GM12891 (cell line): ENCODE measurements at regions not wholly inside any gene's neighbourhood (a gene's known extent, or its start where the extent isn't known, plus 50 kb on each side); places are given as distances from the start of the nearest gene placed in this dataset.

Source experiments
- POLR2A ChIP-seq: IDR thresholded peaks from 2 replicates; pipeline ENCODE4 v1.6.1; 2011; ENCODE audit warnings: low read depth, low read length, control low read depth
- POLR2AphosphoS5 ChIP-seq: IDR thresholded peaks from 2 replicates; pipeline ENCODE4 v1.6.1; 2011; ENCODE audit warnings: low read depth, low read length, control low read depth
- POU2F2 ChIP-seq: IDR thresholded peaks from 2 replicates; pipeline ENCODE4 v1.6.1; 2011; ENCODE audit warnings: low read depth, mild to moderate bottlenecking, control low read depth, low read length, moderate library complexity
- SPI1 ChIP-seq: IDR thresholded peaks from 2 replicates; pipeline ENCODE4 v1.6.1; 2011; ENCODE audit warnings: low read depth, low read length, control low read depth
- TAF1 ChIP-seq: IDR thresholded peaks from 2 replicates; pipeline ENCODE4 v1.6.1; 2011; ENCODE audit warnings: low read depth, low read length, control low read depth

GRCh38 chr5:87054821-87055220 lies 212.9 kb upstream of the RASA1 start:
- TF ChIP-seq POU2F2 (no peak), SPI1 (no peak), POLR2A (no peak), POLR2AphosphoS5 (no peak), TAF1 (no peak)
